ENCODE measurements at regions not wholly inside any gene's neighbourhood (a gene's known extent, or its start where the extent isn't known, plus 50 kb on each side); places are given as distances from the start of the nearest gene placed in this dataset.

DNA sequence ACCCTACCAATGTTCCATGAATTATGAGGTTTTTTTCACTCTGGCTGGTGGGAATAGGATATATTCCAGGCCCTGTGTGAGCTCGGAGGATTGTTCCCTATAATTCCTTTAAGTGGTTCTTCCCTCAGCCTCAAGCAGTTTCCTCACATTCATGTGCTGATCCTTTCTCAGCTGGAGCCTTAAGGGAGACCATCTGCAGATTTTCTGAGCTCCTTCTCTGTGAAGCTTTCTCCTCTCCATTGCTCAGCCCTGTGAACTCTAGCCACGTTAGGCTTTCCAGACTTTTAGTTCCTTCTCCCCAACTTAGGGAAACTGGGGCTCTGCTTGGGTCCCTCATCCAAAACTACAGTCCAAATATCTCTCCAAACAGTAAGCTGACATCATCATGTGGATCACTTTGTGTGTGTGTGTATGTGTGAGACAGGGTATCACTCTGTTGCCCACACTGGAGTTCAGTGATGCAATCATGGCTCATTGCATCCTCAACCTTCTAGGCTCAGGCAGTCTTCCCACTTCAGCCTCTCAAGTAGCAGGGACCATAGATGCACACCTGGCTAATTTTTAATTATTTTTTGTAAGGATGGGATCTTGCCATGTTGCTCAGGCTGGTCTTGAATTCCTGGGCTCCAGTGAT, 219.5 kb upstream of the OTX2 start:
- ChIA-PET CTCF (no interaction called here), POLR2A (no interaction called here)
- no peak for DNase-seq (ENCODE audit: extremely low spot score)
- TF ChIP-seq FOXM1 (IDR thresholded peaks at IDR 0.05; ENCODE audit: borderline replicate concordance) (no peak), SUZ12 (IDR thresholded peaks at IDR 0.05) (no peak), TARDBP (IDR thresholded peaks at IDR 0.05) (no peak), HDGF (IDR thresholded peaks at IDR 0.05; ENCODE audit: borderline replicate concordance) (no peak), ARNT (IDR thresholded peaks at IDR 0.05) (no peak), NFRKB (IDR thresholded peaks at IDR 0.05) (no peak), FOXA1 (IDR thresholded peaks at IDR 0.05) (no peak), CTBP1 (IDR thresholded peaks at IDR 0.05; ENCODE audit: borderline replicate concordance) (no peak), LEF1 (IDR thresholded peaks at IDR 0.05; ENCODE audit: borderline replicate concordance) (no peak), BHLHE40 (IDR thresholded peaks at IDR 0.05; ENCODE audit: borderline replicate concordance) (no peak), FOXK2 (IDR thresholded peaks at IDR 0.05) (no peak), ZNF384 (IDR thresholded peaks at IDR 0.05) (no peak), SP1 (IDR thresholded peaks at IDR 0.05) (no peak), L3MBTL2 (conservative IDR thresholded peaks at IDR 0.05) (no peak), ELF4 (IDR thresholded peaks at IDR 0.05) (no peak)
- TF ChIP-seq, protein P1, sequence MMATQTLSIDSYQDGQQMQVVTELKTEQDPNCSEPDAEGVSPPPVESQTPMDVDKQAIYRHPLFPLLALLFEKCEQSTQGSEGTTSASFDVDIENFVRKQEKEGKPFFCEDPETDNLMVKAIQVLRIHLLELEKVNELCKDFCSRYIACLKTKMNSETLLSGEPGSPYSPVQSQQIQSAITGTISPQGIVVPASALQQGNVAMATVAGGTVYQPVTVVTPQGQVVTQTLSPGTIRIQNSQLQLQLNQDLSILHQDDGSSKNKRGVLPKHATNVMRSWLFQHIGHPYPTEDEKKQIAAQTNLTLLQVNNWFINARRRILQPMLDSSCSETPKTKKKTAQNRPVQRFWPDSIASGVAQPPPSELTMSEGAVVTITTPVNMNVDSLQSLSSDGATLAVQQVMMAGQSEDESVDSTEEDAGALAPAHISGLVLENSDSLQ (IDR thresholded peaks at IDR 0.05), result no peak

DNA sequence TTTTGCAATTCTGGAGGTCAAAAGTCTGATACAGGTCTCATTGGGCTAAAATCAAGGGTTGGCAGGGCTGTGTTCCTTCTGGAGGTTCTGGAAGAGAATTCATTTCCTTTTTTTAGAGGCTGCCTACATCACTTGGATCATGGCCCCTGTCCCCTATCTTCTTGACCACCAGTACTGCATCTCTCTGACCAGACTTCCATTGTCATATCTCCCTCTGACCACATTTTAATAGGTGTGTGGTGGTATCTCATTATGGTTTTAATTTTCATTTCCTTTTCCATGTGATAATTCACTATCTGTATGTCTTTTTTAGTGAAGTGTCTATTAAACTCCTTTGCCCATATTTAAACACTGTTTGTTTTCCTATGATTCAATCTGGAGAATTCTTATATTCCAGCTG, 215.2 kb upstream of the OTX2 start:
- ChIA-PET POLR2A (no interaction called here), CTCF (interaction anchor here (0.7 kb wide), 1 partner anchor 662 kb away, joined by 4 read pairs; no protein-coding TSS in a partner anchor)
- no peak for DNase-seq (ENCODE audit: extremely low spot score)
- TF ChIP-seq LEF1 (IDR thresholded peaks at IDR 0.05; ENCODE audit: borderline replicate concordance) (no peak), HDGF (IDR thresholded peaks at IDR 0.05; ENCODE audit: borderline replicate concordance) (no peak), ZNF384 (IDR thresholded peaks at IDR 0.05) (no peak), FOXM1 (IDR thresholded peaks at IDR 0.05; ENCODE audit: borderline replicate concordance) (no peak), SUZ12 (IDR thresholded peaks at IDR 0.05) (no peak), BHLHE40 (IDR thresholded peaks at IDR 0.05; ENCODE audit: borderline replicate concordance) (no peak), ARNT (IDR thresholded peaks at IDR 0.05) (no peak), TARDBP (IDR thresholded peaks at IDR 0.05) (no peak), SP1 (IDR thresholded peaks at IDR 0.05) (no peak), CTBP1 (IDR thresholded peaks at IDR 0.05; ENCODE audit: borderline replicate concordance) (no peak), ELF4 (IDR thresholded peaks at IDR 0.05) (no peak)
- TF ChIP-seq, protein P1 (IDR thresholded peaks at IDR 0.05), result no peak

DNA sequence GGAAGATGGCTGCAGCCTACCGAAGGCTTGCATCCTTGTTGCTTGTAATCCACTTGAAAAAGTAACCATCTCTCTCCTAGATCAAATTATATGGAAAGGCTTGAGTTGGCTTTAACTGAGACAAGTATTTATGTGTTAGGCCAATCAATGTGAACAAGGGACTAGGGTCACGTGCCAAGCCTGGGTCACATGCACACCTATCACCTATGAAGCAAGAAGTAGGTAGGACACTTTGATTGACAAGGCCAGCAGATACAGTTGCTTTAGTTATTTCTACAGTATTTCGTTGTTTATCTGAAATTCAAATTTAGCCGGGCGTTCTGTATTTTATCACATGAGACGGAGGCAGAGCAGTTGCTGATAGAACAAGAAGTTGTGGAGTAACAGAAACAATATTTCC, 212.3 kb upstream of the OTX2 start:
- TF ChIP-seq, protein P1 (IDR thresholded peaks at IDR 0.05), result no peak
- TF ChIP-seq CTBP1 (IDR thresholded peaks at IDR 0.05; ENCODE audit: borderline replicate concordance) (no peak), NFRKB (IDR thresholded peaks at IDR 0.05) (no peak), ARNT (IDR thresholded peaks at IDR 0.05) (no peak), L3MBTL2 (conservative IDR thresholded peaks at IDR 0.05) (no peak), ELF4 (IDR thresholded peaks at IDR 0.05) (no peak), FOXK2 (IDR thresholded peaks at IDR 0.05) (no peak)
- DNase-seq (ENCODE audit: extremely low spot score), result no peak
- CTCF ChIA-PET, result no interaction called here
- POLR2A ChIA-PET, result no interaction called here

DNA sequence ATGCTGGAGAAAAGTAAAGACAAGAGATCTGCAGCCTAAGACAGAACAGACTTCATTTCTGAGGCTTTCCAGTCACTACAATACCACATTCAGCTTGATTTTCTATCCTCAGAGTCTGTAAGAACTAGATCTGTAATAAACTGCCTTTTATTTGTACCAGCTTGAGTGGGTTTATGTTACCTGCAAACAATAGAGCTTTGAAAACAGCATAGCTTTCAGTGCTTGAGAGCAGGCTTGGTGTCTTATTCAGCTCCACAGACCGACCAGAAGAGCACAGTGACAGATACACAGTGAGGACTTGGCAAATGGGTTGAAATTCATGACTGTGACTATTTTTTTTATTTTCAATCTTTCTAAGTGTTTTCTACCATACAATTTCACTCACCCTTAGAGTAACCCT, 207.8 kb upstream of the OTX2 start:
- ChIA-PET POLR2A (interaction anchor here (0.6 kb wide), 1 partner anchor 81 kb away, joined by 4 read pairs; no protein-coding TSS in a partner anchor), CTCF (interaction anchor here (0.6 kb wide), 1 partner anchor 142 kb away, joined by 5 read pairs; no protein-coding TSS in a partner anchor)
- no peak for TF ChIP-seq ZNF384 (IDR thresholded peaks at IDR 0.05)
- TF ChIP-seq SP1 (IDR thresholded peaks at IDR 0.05), result no peak
- no peak for TF ChIP-seq TARDBP (IDR thresholded peaks at IDR 0.05)
- TF ChIP-seq SUZ12 (IDR thresholded peaks at IDR 0.05), result no peak
- no peak for TF ChIP-seq ELF4 (IDR thresholded peaks at IDR 0.05)
- TF ChIP-seq FOXK2 (IDR thresholded peaks at IDR 0.05), result no peak
- no peak for TF ChIP-seq ARNT (IDR thresholded peaks at IDR 0.05)
- TF ChIP-seq FOXM1 (IDR thresholded peaks at IDR 0.05; ENCODE audit: borderline replicate concordance), result no peak
- no peak for DNase-seq (ENCODE audit: extremely low spot score)

DNA sequence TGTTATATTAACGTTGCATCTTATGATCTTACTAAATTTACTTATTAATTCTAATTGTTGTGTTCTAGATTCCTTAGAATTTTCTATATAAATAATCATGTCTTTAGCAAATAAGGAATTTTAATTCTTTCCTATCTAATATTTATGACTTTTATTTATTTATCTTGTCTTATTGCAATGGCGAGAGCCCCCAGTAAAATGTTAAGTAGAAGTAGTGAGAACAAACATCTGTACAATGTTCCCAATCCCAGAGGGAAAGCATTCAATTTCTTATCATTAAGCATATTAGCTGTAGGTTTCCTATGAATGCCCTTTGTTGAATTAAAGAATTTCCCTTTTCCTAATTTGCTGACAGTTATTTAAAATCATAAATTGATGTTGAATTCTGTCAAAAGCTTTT, 203.7 kb upstream of the OTX2 start:
- CTCF ChIA-PET, result no interaction called here
- POLR2A ChIA-PET, result no interaction called here
- DNase-seq (ENCODE audit: extremely low spot score), result no peak
- TF ChIP-seq ELF4 (IDR thresholded peaks at IDR 0.05), result no peak
- TF ChIP-seq ARNT (IDR thresholded peaks at IDR 0.05), result no peak
- TF ChIP-seq CTBP1 (IDR thresholded peaks at IDR 0.05; ENCODE audit: borderline replicate concordance), result no peak
- no peak for TF ChIP-seq BHLHE40 (IDR thresholded peaks at IDR 0.05; ENCODE audit: borderline replicate concordance)
- no peak for TF ChIP-seq HDGF (IDR thresholded peaks at IDR 0.05; ENCODE audit: borderline replicate concordance)
- no peak for TF ChIP-seq SUZ12 (IDR thresholded peaks at IDR 0.05)
- TF ChIP-seq ZNF384 (IDR thresholded peaks at IDR 0.05), result no peak

DNA sequence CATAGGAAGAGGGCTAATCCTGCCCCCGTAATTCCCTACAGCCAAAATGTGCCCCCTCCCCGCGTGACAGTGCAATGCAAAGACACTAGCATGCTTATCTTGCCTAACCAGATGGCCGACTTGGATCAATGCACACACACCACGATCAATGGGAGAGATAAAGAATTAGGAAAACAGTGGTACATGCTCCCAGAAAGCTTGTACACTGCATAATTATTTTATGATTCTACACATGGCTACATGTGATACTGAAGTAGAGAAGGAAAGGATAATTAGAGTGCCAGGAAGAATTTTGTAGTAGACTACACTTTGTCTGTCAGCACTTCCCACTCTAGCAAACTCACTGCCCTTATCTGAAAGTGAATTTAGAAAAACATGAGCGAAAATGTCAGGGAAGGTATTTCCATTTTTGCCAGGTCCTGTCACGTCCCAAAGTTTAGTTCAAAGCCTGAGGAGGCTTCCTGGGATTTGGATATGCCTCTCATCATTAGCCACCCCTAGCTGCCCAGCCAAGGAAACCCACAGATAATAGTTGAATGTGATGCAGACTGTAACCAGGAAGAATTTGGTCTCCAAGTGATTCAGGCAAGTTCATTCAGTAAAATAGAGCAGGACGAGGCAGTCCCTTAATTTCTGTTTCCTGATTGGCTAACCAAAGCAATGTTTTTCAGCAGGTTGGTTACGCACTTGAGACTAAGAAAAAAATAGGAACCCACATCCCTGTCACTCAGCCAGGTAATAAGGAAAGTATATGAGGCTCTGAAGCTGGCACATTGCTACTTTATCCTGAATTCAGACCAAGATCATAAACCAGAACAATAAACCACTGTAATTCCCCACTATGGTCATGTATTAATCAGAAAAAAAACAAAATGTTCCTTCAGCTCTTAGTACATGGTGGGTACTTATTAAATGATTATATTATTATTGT, 199.6 kb upstream of the OTX2 start:
- CTCF ChIA-PET, result no interaction called here
- TF ChIP-seq ZNF384 (IDR thresholded peaks at IDR 0.05), result no peak
- no peak for TF ChIP-seq ELF4 (IDR thresholded peaks at IDR 0.05)
- POLR2A ChIA-PET, result no interaction called here
- DNase-seq (ENCODE audit: extremely low spot score), result peak; percentile 11

Data from HEK293T (cell line).